GM20431 (cell line): ENCODE measurements at regions not wholly inside any gene's neighbourhood (a gene's known extent, or its start where the extent isn't known, plus 50 kb on each side); places are given as distances from the start of the nearest gene placed in this dataset.
"Not testable (repeated sequence)": the region's sequence is repeated elsewhere in the genome, so short reads cannot be mapped to it uniquely, and the experiment has no call there.

Experiments used
- in situ Hi-C: fragments of 300-500 bp; cut with MseI, MboI; formaldehyde crosslinking; loops from one replicate; pipeline ENCODE4 v1.15.0; 2020; ENCODE audit warnings: low sequenced_read_pairs; ENCODE audit not compliant: unreplicated experiment

GRCh38 chr2:128413718-128414341, 95.2 kb upstream of the HS6ST1 start:
- in situ Hi-C loops: no loop called here

GRCh38 chr2:128414351-128414750, 95.7 kb upstream of the HS6ST1 start:
- in situ Hi-C loops: no loop called here

GRCh38 chr2:128414946-128415778, 96.5 kb upstream of the HS6ST1 start:
- in situ Hi-C loops: no loop called here

GRCh38 chr2:128415779-128416061, 97.1 kb upstream of the HS6ST1 start:
- in situ Hi-C loops: no loop called here

- in situ Hi-C loops: no loop called here
Observed at GRCh38 chr2:128416109-128416785, 97.6 kb upstream of the HS6ST1 start.

GRCh38 chr2:128416806-128417205, 98.1 kb upstream of the HS6ST1 start:
- in situ Hi-C loops: no loop called here

- in situ Hi-C loops: not testable (repeated sequence)
Observed at GRCh38 chr2:128417264-128417663, 98.6 kb upstream of the HS6ST1 start.

GRCh38 chr2:128420131-128420530, 101.5 kb upstream of the HS6ST1 start:
- in situ Hi-C loops: no loop called here

GRCh38 chr2:128420776-128421175, 102.1 kb upstream of the HS6ST1 start:
- in situ Hi-C loops: no loop called here

GRCh38 chr2:128421286-128421685, 102.6 kb upstream of the HS6ST1 start:
- in situ Hi-C loops: no loop called here

- in situ Hi-C loops: no loop called here
Observed at GRCh38 chr2:128421861-128422311, 103.2 kb upstream of the HS6ST1 start.

- in situ Hi-C loops: no loop called here
Observed at GRCh38 chr2:128422571-128422970, 103.9 kb upstream of the HS6ST1 start.

- in situ Hi-C loops: no loop called here
Observed at GRCh38 chr2:128423788-128424165, 105.1 kb upstream of the HS6ST1 start.

GRCh38 chr2:128424406-128425171, 105.9 kb upstream of the HS6ST1 start:
- in situ Hi-C loops: no loop called here

GRCh38 chr2:128425216-128425615, 106.5 kb upstream of the HS6ST1 start:
- in situ Hi-C loops: no loop called here

- in situ Hi-C loops: no loop called here
Observed at GRCh38 chr2:128425731-128426620, 107.3 kb upstream of the HS6ST1 start.

- in situ Hi-C loops: no loop called here
Observed at GRCh38 chr2:128427413-128427755, 108.7 kb upstream of the HS6ST1 start.

- in situ Hi-C loops: no loop called here
Observed at GRCh38 chr2:128428415-128428814, 109.7 kb upstream of the HS6ST1 start.

GRCh38 chr2:128432423-128432822, 113.8 kb upstream of the HS6ST1 start:
- in situ Hi-C loops: no loop called here
